Ascending aorta (tissue), 2 donors: ENCODE measurements at regions not wholly inside any gene's neighbourhood (a gene's known extent, or its start where the extent isn't known, plus 50 kb on each side); places are given as distances from the start of the nearest gene placed in this dataset.

Source experiments
- DNase-seq, 2 donors: peaks; one replicate each; pipeline ENCODE4 v3.0.0-alpha.2; 2019; ENCODE audit warnings: low spot score in 2 of 2
- H3K27ac ChIP-seq, 2 donors: fragments of 200-600 bp; sonication (generic); one replicate each; pipeline ENCODE4 v1.5.1; 2016 to 2017; ENCODE audit warnings: mild to moderate bottlenecking in 1 of 2
- H3K27me3 ChIP-seq: fragments of 200-600 bp; sonication (generic); one replicate; pipeline ENCODE4 v1.5.1; 2017
- H3K36me3 ChIP-seq, 2 donors: fragments of 200-600 bp; sonication (generic); one replicate each; pipeline ENCODE4 v1.5.1; 2016
- H3K4me1 ChIP-seq, 2 donors: fragments of 200-600 bp; sonication (generic); one replicate each; pipeline ENCODE4 v1.5.1; 2016 to 2017; ENCODE audit warnings: mild to moderate bottlenecking in 1 of 2
- H3K4me3 ChIP-seq, 2 donors: fragments of 200-600 bp; sonication (generic); one replicate each; pipeline ENCODE4 v1.5.1; 2016 to 2017; ENCODE audit warnings: mild to moderate bottlenecking in 1 of 2
- H3K9me3 ChIP-seq, 2 donors: fragments of 200-600 bp; sonication (generic); one replicate each; pipeline ENCODE4 v1.5.1; 2016
- CTCF ChIP-seq, 3 experiments: fragments of 200-600 bp in 2 of 3; fragments of 450-650 bp in 1 of 3; sonication (generic) in 2 of 3; IDR thresholded peaks; one replicate each; pipeline ENCODE4 v1.5.1; 2016 to 2019; ENCODE audit warnings: antibody characterized with exemption in 3 of 3, mild to moderate bottlenecking in 1 of 3, moderate library complexity in 1 of 3
- intact Hi-C: fragments of 100-400 bp; cut with DNase I; formaldehyde crosslinking; loops from one replicate; pipeline ENCODE4 v1.15.1; 2023

GRCh38 chr5:125301711-125302110, 555.3 kb upstream of the ZNF608 start:
- DNase-seq: no peak
- intact Hi-C loops: no loop called here
- Histone ChIP-seq H3K27me3 (no peaks in the 10 kb centered on the region), H3K27ac (no peak overlapping the region), H3K4me3 (no peak overlapping the region), H3K36me3 (no peaks in the 10 kb centered on the region), H3K9me3 (no peaks in the 10 kb centered on the region), H3K4me1 (no peaks in the 10 kb centered on the region)
- no peak for TF ChIP-seq CTCF (IDR thresholded peaks at IDR 0.05)

- TF ChIP-seq CTCF (IDR thresholded peaks at IDR 0.05): no peak
- Histone ChIP-seq H3K27ac (no peak overlapping the region), H3K36me3 (no peaks in the 10 kb centered on the region), H3K9me3 (no peaks in the 10 kb centered on the region), H3K4me3 (no peak overlapping the region), H3K4me1 (no peaks in the 10 kb centered on the region), H3K27me3 (no peaks in the 10 kb centered on the region)
- intact Hi-C loops: no loop called here
- no peak for DNase-seq
Observed at GRCh38 chr5:125302577-125302976, 556.1 kb upstream of the ZNF608 start.

- no peak for TF ChIP-seq CTCF (IDR thresholded peaks at IDR 0.05)
- Histone ChIP-seq H3K4me1 (no peaks in the 10 kb centered on the region), H3K27ac (no peak overlapping the region), H3K4me3 (no peak overlapping the region), H3K27me3 (no peaks in the 10 kb centered on the region), H3K9me3 (no peaks in the 10 kb centered on the region), H3K36me3 (no peaks in the 10 kb centered on the region)
- DNase-seq: no peak
- intact Hi-C loops: no loop called here
Observed at GRCh38 chr5:125306741-125307140, 560.3 kb upstream of the ZNF608 start.

GRCh38 chr5:125310749-125311148, 564.3 kb upstream of the ZNF608 start:
- no peak overlapping the region for H3K27ac ChIP-seq
- no peak overlapping the region for H3K4me3 ChIP-seq
- no peaks in the 10 kb centered on the region for H3K36me3 ChIP-seq
- H3K9me3 ChIP-seq: no peaks in the 10 kb centered on the region
- no peaks in the 10 kb centered on the region for H3K4me1 ChIP-seq
- intact Hi-C loops: no loop called here
- TF ChIP-seq CTCF (IDR thresholded peaks at IDR 0.05): no peak
- DNase-seq: no peak
- no peaks in the 10 kb centered on the region for H3K27me3 ChIP-seq

GRCh38 chr5:125311743-125312142, 565.3 kb upstream of the ZNF608 start:
- no peak overlapping the region for H3K4me3 ChIP-seq
- no peaks in the 10 kb centered on the region for H3K27me3 ChIP-seq
- no peaks in the 10 kb centered on the region for H3K4me1 ChIP-seq
- H3K9me3 ChIP-seq: no peaks in the 10 kb centered on the region
- DNase-seq: no peak
- H3K27ac ChIP-seq: no peak overlapping the region
- intact Hi-C loops: no loop called here
- H3K36me3 ChIP-seq: no peaks in the 10 kb centered on the region
- TF ChIP-seq CTCF (IDR thresholded peaks at IDR 0.05): no peak

- no peak for TF ChIP-seq CTCF (IDR thresholded peaks at IDR 0.05)
- no peaks in the 10 kb centered on the region for H3K27me3 ChIP-seq
- H3K4me3 ChIP-seq: no peak overlapping the region
- no peak for DNase-seq
- intact Hi-C loops: no loop called here
- H3K27ac ChIP-seq: no peak overlapping the region
- H3K4me1 ChIP-seq: no peaks in the 10 kb centered on the region
- H3K9me3 ChIP-seq: no peaks in the 10 kb centered on the region
- no peaks in the 10 kb centered on the region for H3K36me3 ChIP-seq
Observed at GRCh38 chr5:125313555-125313954, 567.1 kb upstream of the ZNF608 start.
